HG02870 (cell line): ENCODE measurements at regions not wholly inside any gene's neighbourhood (a gene's known extent, or its start where the extent isn't known, plus 50 kb on each side); places are given as distances from the start of the nearest gene placed in this dataset.

ENCODE experiments used
- ATAC-seq: cut with Tn5 transposase; IDR thresholded peaks from one replicate; pipeline ENCODE4 v1.9.1; 2021; ENCODE audit warnings: mild to moderate bottlenecking, moderate library complexity; ENCODE audit not compliant: unreplicated experiment

- ATAC-seq = no peak
Observed at GRCh38 chr10:33754052-33754451, 419.6 kb upstream of the NRP1 start.

- ATAC-seq = no peak
Observed at GRCh38 chr10:33753389-33753788, 418.9 kb upstream of the NRP1 start.

DNA sequence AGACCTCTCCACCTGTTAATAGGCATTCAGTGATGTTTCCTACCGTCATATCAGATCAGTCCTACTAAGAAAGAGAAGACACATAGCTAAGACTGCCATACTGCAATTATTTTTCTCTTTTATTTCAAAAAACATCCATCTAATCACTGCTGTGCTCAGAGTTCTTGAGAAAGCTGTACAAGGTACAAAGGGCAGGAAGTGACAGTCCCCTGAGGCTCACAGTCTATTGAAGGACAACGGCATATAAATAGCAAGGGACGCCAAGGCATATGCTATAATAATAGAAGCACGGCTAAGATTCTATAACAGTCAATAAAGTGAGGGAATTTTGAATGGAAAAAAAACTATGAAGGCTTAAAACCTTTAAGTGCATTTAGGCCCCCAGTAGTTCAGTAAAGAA is 415.3 kb upstream of the NRP1 start:
- ATAC-seq = no peak

DNA sequence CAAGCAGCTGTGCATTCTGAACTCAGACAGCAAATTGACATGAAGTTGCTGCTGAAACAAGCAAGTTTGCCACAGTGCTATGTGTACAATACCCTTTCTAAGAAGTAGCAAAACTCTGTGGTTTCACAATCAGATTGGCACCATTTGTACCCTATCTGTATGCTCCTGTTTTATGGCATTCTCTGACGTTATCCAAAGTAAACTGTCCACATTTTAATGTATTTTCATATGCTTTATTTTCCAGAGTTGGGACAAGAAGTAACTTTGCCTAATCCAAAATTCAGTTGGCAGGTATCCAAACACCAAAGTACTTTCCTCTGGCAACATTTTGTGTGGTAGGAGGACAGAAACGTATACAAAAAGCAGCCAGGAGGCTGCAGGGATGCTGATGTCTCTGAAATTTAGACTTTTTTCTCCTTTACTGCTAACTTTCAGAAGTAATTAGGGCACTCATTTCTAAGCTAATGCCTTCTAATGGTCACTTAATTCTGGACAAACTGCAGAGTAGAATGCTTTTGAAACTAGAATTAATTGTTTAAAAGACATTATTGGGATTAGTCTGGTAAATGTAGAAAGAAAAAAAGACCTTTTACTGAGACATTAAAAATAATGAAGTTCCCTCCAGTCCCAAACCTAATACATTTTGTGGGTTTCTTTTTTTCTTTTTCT is 414.7 kb upstream of the NRP1 start:
- no peak for ATAC-seq

DNA sequence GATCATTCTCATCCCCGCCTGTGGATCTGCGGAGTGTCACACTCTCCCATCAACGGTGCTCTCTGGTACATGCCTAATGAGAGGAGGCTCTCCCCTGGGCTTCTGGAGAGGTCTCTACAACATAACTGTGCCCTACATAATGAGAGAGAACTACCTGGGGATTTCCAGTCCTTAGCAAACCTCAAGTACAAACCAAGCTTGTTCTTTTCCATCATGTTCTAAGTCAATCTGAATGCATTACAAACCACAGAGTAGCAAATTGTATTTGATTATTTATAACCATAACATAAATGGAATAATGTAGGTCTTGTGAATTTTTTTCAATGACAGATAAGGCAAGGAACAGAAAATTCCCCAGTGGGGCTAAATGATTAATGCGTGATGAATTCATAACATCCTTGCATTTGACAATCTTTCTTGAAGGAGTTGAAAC is 412.4 kb upstream of the NRP1 start:
- no peak for ATAC-seq

DNA sequence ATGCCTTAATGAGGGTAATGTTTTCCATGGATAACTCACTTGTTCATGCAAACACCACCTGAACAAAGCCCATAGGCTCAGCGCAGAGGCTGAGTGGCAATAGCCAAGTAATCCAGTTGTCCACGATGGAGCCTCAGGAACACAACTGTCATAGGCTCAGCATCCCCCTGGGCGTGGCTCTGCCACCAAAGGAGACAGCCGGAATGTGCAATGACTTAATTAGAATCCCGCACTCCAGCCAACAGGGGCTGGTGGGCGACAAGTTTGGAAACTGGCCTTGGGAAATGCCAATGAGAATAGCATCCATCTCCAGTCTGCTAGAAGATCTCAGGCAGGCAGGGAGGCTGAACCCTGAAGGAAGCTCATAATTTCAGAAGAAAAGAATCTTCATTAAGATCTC is 411.7 kb upstream of the NRP1 start:
- no peak for ATAC-seq

DNA sequence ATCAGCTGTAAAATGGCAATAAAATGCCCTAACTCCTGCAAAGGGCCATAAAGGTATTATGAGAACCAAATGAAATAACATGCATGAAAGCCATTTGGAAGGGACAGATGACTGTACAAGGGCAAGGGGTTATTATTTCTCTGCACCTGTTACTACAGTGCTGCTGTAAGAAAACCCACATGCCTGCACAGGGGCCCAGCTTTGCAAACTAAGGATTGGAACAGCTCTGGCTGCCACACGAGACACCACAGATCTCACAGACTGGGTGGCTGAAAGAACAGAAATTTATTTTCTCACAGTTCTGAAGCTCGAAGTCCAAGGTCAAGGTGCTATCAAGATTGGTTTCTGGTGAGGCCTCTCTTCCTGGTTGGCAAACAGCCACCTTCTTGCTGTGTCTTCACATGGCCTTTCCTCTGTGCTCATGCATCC is 409.0 kb upstream of the NRP1 start:
- peak; percentile 79 for ATAC-seq

GRCh38 chr10:33739031-33739430 is 404.6 kb upstream of the NRP1 start:
- ATAC-seq = no peak

DNA sequence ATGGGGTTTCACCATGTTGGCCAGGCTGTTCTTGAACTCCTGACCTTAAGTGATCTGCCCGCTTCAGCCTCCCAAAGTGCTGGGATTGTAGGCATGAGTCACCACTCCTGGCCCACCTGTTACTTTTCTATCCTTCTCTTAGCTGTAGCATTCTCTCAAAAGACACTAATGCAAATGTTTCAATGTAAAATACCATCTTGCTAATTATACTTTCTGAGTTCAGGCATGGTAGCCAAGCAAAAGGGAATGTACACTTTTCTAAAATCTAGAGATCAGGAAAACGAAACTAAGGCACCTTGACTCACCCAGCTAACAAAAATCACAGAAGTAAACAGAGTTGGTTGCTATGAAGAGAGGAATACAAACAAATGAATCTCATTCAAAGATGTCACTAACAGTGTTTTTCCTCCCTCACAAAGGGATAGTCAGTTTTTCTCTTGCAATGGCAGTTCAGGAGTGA is 401.0 kb upstream of the NRP1 start:
- ATAC-seq = peak; percentile 57

DNA sequence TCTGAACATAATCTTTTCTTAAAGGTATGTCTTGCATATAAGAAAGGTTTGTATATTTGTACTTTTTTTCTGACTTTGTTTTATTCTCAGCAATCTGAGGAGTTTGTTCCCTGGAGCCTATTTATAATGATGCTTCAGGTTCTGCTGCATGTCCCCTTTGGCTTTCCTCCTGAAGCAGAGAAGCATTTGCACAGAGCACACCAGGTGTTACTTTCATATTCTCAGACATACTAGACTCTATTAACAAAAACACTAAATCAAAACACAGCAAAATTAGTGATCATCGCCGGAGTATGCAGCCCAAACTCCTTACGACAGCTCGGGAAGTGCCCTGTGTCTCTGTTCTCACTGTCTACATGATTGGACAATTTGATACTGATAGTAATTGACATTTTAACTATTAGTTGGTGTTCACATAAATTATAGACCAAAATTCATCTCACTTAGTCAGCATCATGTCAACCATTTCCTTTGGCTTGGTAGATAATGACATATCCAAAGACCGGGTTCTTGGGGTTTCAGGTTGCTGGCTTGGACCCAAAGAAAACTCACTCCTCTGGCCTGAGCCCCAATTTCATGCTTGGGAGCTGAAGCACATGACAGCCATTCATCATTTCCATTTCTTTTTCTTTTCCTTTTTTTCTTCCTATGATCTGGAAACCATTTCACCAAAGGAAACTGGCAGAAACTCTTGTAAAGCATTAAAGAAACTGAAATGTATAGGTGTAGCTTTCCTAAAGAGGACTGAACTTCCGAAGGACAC is 400.1 kb upstream of the NRP1 start:
- ATAC-seq = no peak

DNA sequence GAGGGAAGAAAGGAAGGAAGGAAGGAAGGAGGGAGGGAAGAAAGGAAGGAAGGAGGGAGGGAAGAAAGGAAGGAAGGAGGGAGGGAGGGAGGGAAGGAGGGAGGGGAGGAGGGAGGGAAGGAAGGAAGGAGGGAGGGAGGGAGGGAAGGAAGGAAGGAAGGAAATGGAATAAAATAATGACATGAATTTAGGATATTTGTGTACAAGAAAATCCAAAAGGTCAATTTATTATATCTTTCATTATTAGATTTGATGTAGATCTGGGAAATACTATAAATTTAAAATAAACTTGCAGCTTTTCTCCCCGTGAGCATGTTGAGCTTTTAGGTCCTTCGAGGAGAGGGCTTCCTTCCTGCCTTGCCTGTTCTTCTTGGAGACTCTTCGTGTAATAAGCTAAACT is 398.6 kb upstream of the NRP1 start:
- no peak for ATAC-seq

GRCh38 chr10:33732161-33732680 is 397.8 kb upstream of the NRP1 start:
- no peak for ATAC-seq

DNA sequence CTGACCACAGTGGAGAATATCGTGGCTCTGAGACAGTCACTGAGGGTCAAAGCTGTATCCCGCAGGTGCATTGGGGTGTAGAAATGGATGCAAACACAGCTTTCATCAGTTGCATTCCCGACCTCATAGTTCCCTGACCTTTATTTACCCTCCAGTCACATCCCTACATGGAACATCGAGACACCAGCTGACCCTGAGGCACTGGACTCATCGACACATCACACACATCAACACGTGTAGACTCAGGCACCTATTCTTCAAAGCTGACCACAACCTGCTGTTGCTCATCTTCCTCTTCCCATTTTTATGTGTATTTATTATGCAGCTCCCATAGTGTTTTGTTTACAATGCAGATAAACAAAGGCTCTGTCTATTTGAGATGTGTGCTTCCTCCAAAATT is 396.9 kb upstream of the NRP1 start:
- ATAC-seq = no peak

GRCh38 chr10:33725430-33725829 is 391.0 kb upstream of the NRP1 start:
- no peak for ATAC-seq

DNA sequence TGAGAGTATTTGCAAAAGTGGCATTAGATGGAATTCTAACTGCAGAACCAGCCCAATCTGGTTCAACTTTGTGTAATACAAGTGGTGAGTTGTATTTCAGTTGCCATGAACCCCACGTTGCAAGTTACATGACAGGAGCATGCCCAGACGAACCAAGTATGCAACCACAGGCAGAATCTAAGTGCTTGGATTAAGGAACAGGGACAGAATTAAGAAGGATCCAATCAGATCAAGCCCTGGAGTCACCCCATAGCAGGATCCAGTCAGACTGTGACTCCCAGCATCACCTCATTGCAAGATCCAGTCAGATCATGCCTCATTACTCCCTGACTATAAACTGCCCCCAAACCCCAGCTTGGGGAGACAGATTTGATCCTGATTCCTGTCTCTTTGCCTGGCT is 388.7 kb upstream of the NRP1 start:
- ATAC-seq = no peak

DNA sequence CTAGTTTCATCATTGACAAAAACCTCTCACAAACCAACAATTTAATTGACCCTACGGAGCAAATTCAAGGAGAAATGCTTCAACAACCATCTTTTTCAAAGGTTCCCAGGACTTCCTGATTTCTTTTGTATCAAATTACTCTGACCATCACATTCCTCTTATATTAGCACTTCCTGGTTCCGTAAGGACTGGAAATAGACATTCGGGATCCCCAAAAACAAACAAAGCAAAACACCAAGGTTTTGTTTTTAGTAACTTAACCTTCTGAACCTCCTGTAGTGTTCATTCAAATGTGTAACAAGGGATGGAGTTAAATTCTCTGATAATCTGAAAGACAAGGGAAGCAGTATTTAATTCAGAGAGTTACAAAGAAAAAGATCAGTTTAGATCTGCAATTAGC is 387.6 kb upstream of the NRP1 start:
- no peak for ATAC-seq

- ATAC-seq = no peak
Observed at GRCh38 chr10:33721509-33721908, 387.0 kb upstream of the NRP1 start.

DNA sequence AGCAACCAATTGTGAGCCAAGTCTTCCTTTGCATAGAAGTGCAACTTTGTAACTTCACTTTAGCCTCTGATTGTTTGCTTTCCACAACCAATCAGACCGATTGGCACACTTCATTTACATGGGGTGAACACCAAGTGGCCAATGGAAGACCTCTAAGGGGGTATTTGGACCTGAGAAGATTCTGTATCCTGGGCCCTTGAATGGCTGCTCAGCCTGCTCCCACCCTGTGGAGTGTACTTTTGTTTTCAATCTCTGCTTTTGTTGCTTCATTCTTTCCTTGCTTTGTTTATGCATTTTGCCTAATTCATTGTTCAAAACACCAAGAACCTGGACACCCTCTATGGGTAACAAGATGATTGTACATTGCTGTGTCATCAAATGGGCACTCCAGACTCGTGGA is 385.7 kb upstream of the NRP1 start:
- ATAC-seq = no peak

GRCh38 chr10:33719005-33719703 is 384.7 kb upstream of the NRP1 start:
- no peak for ATAC-seq

GRCh38 chr10:33716501-33717267 is 382.2 kb upstream of the NRP1 start:
- peak; percentile 82 for ATAC-seq
